ENCODE measurements at regions not wholly inside any gene's neighbourhood (a gene's known extent, or its start where the extent isn't known, plus 50 kb on each side); places are given as distances from the start of the nearest gene placed in this dataset.

- no peak overlapping the region for H2BK15ac ChIP-seq (ENCODE audit: low read depth, low read length)
These were observed 87.3 kb downstream of the SLC41A2 start for GRCh38 chr12:104870797-104871196.

More at GRCh38 chr12:104870797-104871196, 87.3 kb downstream of the SLC41A2 start:
- Histone ChIP-seq H2BK20ac (ENCODE audit: low read depth, low read length, poor library complexity, severe bottlenecking) (no peak overlapping the region), H3K9me3 (ENCODE audit: control insufficient read depth, low read depth, low read length) (no peaks in the 10 kb centered on the region), H2AK5ac (ENCODE audit: insufficient read length, low read length) (no peak overlapping the region), H3K23ac (ENCODE audit: insufficient read length, low read depth, low read length) (no peak overlapping the region), H4K91ac (ENCODE audit: insufficient read length, low read depth, low read length) (no peak overlapping the region), H3K27me3 (ENCODE audit: insufficient read depth, low read length) (no peaks in the 10 kb centered on the region), H2BK5ac (ENCODE audit: insufficient read length, low read length) (no peak overlapping the region), H3K4me1 (ENCODE audit: insufficient read depth, low read length) (no peaks in the 10 kb centered on the region), H3K56ac (ENCODE audit: insufficient read length, low read depth, low read length) (no peak overlapping the region), H3K4ac (ENCODE audit: low read depth, low read length) (no peak overlapping the region), H3K79me2 (ENCODE audit: insufficient read depth, low read length) (no peaks in the 10 kb centered on the region), H3K4me2 (ENCODE audit: insufficient read depth, insufficient read length, low read length) (no peak overlapping the region), H4K5ac (ENCODE audit: insufficient read length, low read depth, low read length) (no peak overlapping the region), H3T11ph (ENCODE audit: low read length) (no peak overlapping the region), H3K18ac (ENCODE audit: insufficient read length, low read depth, low read length) (no peak overlapping the region), H4K8ac (replicated peaks; ENCODE audit: insufficient read length, low read depth, low read length) (no peak overlapping the region), H2AFZ (ENCODE audit: low read length) (no peak overlapping the region), H2BK12ac (ENCODE audit: insufficient read length, low read depth, low read length) (no peak overlapping the region), H3K27ac (ENCODE audit: insufficient read length, low read depth, low read length) (no peak overlapping the region), H3K23me2 (ENCODE audit: insufficient read length, low read depth, low read length, poor library complexity, severe bottlenecking) (no peaks in the 10 kb centered on the region), H2BK120ac (ENCODE audit: low read depth, low read length, poor library complexity, severe bottlenecking) (no peak overlapping the region), H3K79me1 (ENCODE audit: insufficient read depth, low read depth, low read length, poor library complexity, severe bottlenecking) (no peaks in the 10 kb centered on the region), H3K14ac (ENCODE audit: insufficient read depth, low read length) (no peak overlapping the region), H3K9ac (ENCODE audit: extremely low read depth, insufficient read length, low read length) (no peak overlapping the region), H4K20me1 (ENCODE audit: control insufficient read depth, insufficient read depth, insufficient read length) (no peaks in the 10 kb centered on the region)
- Mint-ChIP-seq H3K4me1 (no peaks in the 10 kb centered on the region), H3K9me3 (peaks cover 6 to 10% of the 10 kb centered on the region in 2 experiments; a peak in 4 of 5 replicates), H3K4me3 (no peak overlapping the region), H3K36me3 (ENCODE audit: insufficient read depth in 1 of 3, low read depth in 3 of 3) (peaks cover 0 to 3% (median 2%) of the 10 kb centered on the region in 3 experiments; a peak in 2 of 7 replicates), H3K27ac (no peak overlapping the region), H3K27me3 (ENCODE audit: low read depth) (no peaks in the 10 kb centered on the region; the same call in 1 of the 2 replicates)
- DNase-seq, result no peak
- WGBS (ENCODE audit: extremely low coverage, insufficient read length, low lambda C conversion rate), result no CpG with 5 or more reads among the region's 1 CpG
- TF ChIP-seq CTCF (conservative IDR thresholded peaks at IDR 0.05), result no peak
